ENCODE measurements at regions not wholly inside any gene's neighbourhood (a gene's known extent, or its start where the extent isn't known, plus 50 kb on each side); places are given as distances from the start of the nearest gene placed in this dataset.
"Not testable (repeated sequence)": the region's sequence is repeated elsewhere in the genome, so short reads cannot be mapped to it uniquely, and the experiment has no call there.

GRCh38 chrX:65331371-65331770, 203.2 kb downstream of the LAS1L start:
- no peak for TF ChIP-seq CTCF (conservative IDR thresholded peaks at IDR 0.05; ENCODE audit: low read depth, low read length)
- H3K4me3 ChIP-seq (ENCODE audit: low read depth, low read length), result no peak overlapping the region
- DNase-seq (ENCODE audit: low read depth), result no peak

GRCh38 chrX:65300104-65300809, 234.3 kb downstream of the LAS1L start:
- TF ChIP-seq CTCF (conservative IDR thresholded peaks at IDR 0.05; ENCODE audit: low read depth, low read length), result no peak
- DNase-seq (ENCODE audit: low read depth), result no peak

GRCh38 chrX:65282905-65283304, 251.7 kb downstream of the LAS1L start:
- not testable (repeated sequence) for DNase-seq (ENCODE audit: low read depth); H3K4me3 ChIP-seq (ENCODE audit: low read depth, low read length)

More at GRCh38 chrX:65300104-65300809, 234.3 kb downstream of the LAS1L start:
- H3K4me3 ChIP-seq (ENCODE audit: low read depth, low read length), result no peak overlapping the region

- no peak for DNase-seq (ENCODE audit: low read depth)
- no peak overlapping the region for H3K4me3 ChIP-seq (ENCODE audit: low read depth, low read length)
- no peak for TF ChIP-seq CTCF (conservative IDR thresholded peaks at IDR 0.05; ENCODE audit: low read depth, low read length)
These were observed 261.4 kb downstream of the LAS1L start for GRCh38 chrX:65273152-65273551.

GRCh38 chrX:65266482-65266881, 268.1 kb downstream of the LAS1L start:
- no peak for TF ChIP-seq CTCF (conservative IDR thresholded peaks at IDR 0.05; ENCODE audit: low read depth, low read length)
- no peak overlapping the region for H3K4me3 ChIP-seq (ENCODE audit: low read depth, low read length)

GRCh38 chrX:65253817-65254216, 277.6 kb upstream of the ZC4H2 start:
- no peak for TF ChIP-seq CTCF (conservative IDR thresholded peaks at IDR 0.05; ENCODE audit: low read depth, low read length)
- H3K4me3 ChIP-seq (ENCODE audit: low read depth, low read length), result no peak overlapping the region
- DNase-seq (ENCODE audit: low read depth), result no peak

More at GRCh38 chrX:65266482-65266881, 268.1 kb downstream of the LAS1L start:
- no peak for DNase-seq (ENCODE audit: low read depth)

GRCh38 chrX:65241059-65241721, 264.9 kb upstream of the ZC4H2 start:
- TF ChIP-seq CTCF (conservative IDR thresholded peaks at IDR 0.05; ENCODE audit: low read depth, low read length), result no peak
- no peak for DNase-seq (ENCODE audit: low read depth)
- H3K4me3 ChIP-seq (ENCODE audit: low read depth, low read length), result no peak overlapping the region
